HepG2 (cell line): ENCODE measurements at regions not wholly inside any gene's neighbourhood (a gene's known extent, or its start where the extent isn't known, plus 50 kb on each side); places are given as distances from the start of the nearest gene placed in this dataset.

Experiments
- ATAC-seq: fragments of 200-7000 bp; cut with Tn5 transposase; 3 replicates; pipeline ENCODE4 v1.9.1; 2020; ENCODE audit warnings: mild to moderate bottlenecking, moderate library complexity
- BruUV-seq: library from RNA; stranded (reverse); fragments of 400-500 nt; replicated peaks from 2 replicates; lab custom pipeline; 2021; lab: Mats Ljungman, UMichigan
- CTCF ChIA-PET: fragments of 300-600 bp; formaldehyde crosslinking; extraction: SDS; loops from one replicate; lab custom pipeline; 2021; ENCODE audit warnings: low total read pairs, inconsistent platforms, low intra/inter-chr PET ratio; lab: Yijun Ruan, JAX
- POLR2A ChIA-PET: fragments of 350-600 bp; sonication (Branson Sonifier 250); formaldehyde crosslinking; loops from one replicate; lab custom pipeline; 2020; ENCODE audit warnings: antibody characterized with exemption, inconsistent platforms; lab: Yijun Ruan, JAX
- DNase-seq: peaks from one replicate; pipeline ENCODE4 v3.0.0-alpha.2; 2015; ENCODE audit warnings: low spot score
- FAIRE-seq: peaks from 3 replicates; lab custom pipeline; 2011; peaks lifted over from hg19 to GRCh38; lab: Jason Lieb, UNC
- H2AFZ ChIP-seq: one replicate; pipeline ENCODE4 v1.6.1; 2011; ENCODE audit warnings: low read length, inconsistent platforms
- H3K27ac ChIP-seq: fragments of 300-600 bp; 3 replicates; pipeline ENCODE4 v1.8.0; 2011; ENCODE audit warnings: mixed run types, mild to moderate bottlenecking, mixed read lengths, low read length, inconsistent platforms; ENCODE audit not compliant: insufficient read depth; ENCODE audit errors: extremely low read length
- H3K27me3 ChIP-seq, 2 experiments: fragments of 200-600 bp in 1 of 2; 2 replicates in 1 of 2; 3 replicates in 1 of 2; pipeline versions ENCODE4 v1.6.0 to v1.8.0; 2011; ENCODE audit warnings: low read length in 2 of 2, mild to moderate bottlenecking in 2 of 2, moderate library complexity in 2 of 2, inconsistent platforms in 1 of 2; ENCODE audit not compliant: insufficient read depth in 2 of 2, control insufficient read depth in 1 of 2
- H3K36me3 ChIP-seq, 2 experiments: fragments of 200-600 bp in 1 of 2; replicated peaks in 1 of 2; 2 replicates in 1 of 2; 3 replicates in 1 of 2; pipeline versions ENCODE4 v1.5.1 to v1.8.0; 2011; ENCODE audit warnings: low read length in 2 of 2, inconsistent platforms in 1 of 2; ENCODE audit not compliant: insufficient read depth in 2 of 2, control insufficient read depth in 1 of 2
- H3K4me1 ChIP-seq: 2 replicates; pipeline ENCODE4 v1.5.1; 2012; ENCODE audit warnings: low read length, inconsistent platforms; ENCODE audit not compliant: insufficient read depth
- H3K4me2 ChIP-seq: 2 replicates; pipeline ENCODE4 v1.6.0; 2011; ENCODE audit warnings: low read depth, low read length, inconsistent platforms
- H3K4me3 ChIP-seq, 3 experiments: fragments of 200-600 bp in 1 of 3; sonication (generic), shearing (Covaris generic) in 1 of 3; replicated peaks in 1 of 3; 2 replicates each; pipeline ENCODE4 v1.5.1; 2011 to 2016; ENCODE audit warnings: low read length in 3 of 3, inconsistent platforms in 2 of 3, low read depth in 2 of 3, mild to moderate bottlenecking in 2 of 3, control low read depth in 1 of 3, mixed read lengths in 1 of 3; ENCODE audit not compliant: insufficient read depth in 1 of 3
- H3K79me2 ChIP-seq: one replicate; pipeline ENCODE4 v1.6.1; 2011; ENCODE audit warnings: low read length, inconsistent platforms; ENCODE audit not compliant: insufficient read depth
- H3K9ac ChIP-seq: 2 replicates; pipeline ENCODE4 v1.6.0; 2011; ENCODE audit warnings: mild to moderate bottlenecking, low read depth, low read length, inconsistent platforms; ENCODE audit not compliant: insufficient read depth
- H3K9me3 ChIP-seq: 2 replicates; pipeline ENCODE4 v1.5.1; 2012; ENCODE audit warnings: mild to moderate bottlenecking, low read length
- H4K20me1 ChIP-seq: 2 replicates; pipeline ENCODE4 v1.6.0; 2011; ENCODE audit warnings: inconsistent platforms, mild to moderate bottlenecking, low read length, moderate library complexity; ENCODE audit not compliant: insufficient read depth
- ETV5 ChIP-seq: IDR thresholded peaks from 2 replicates; pipeline ENCODE4 v1.6.1; 2018; ENCODE audit warnings: missing biosample characterization, missing genetic modification reagents, inconsistent platforms, borderline replicate concordance
- IKZF1 ChIP-seq: fragments of 450-650 bp; IDR thresholded peaks from 2 replicates; pipeline ENCODE4 v1.7.1; 2016
- JUN ChIP-seq: sonication (generic); formaldehyde crosslinking; IDR thresholded peaks from 2 replicates; pipeline ENCODE4 v1.4.0; 2020; ENCODE audit warnings: mild to moderate bottlenecking, missing genetic modification reagents
- KAT2B ChIP-seq: fragments of 150-350 bp; IDR thresholded peaks from 2 replicates; pipeline ENCODE4 v1.6.1; 2014; ENCODE audit warnings: low read depth, low read length, borderline replicate concordance
- KMT2B ChIP-seq: IDR thresholded peaks from 2 replicates; pipeline ENCODE4 v1.6.1; 2016; ENCODE audit warnings: missing genetic modification reagents, missing compliant biosample characterization
- NFIB ChIP-seq: sonication (generic); formaldehyde crosslinking; IDR thresholded peaks from 2 replicates; pipeline ENCODE4 v1.9.0; 2021; ENCODE audit warnings: missing genetic modification reagents, mild to moderate bottlenecking, borderline replicate concordance
- NFYC ChIP-seq: IDR thresholded peaks from 2 replicates; pipeline ENCODE4 v1.6.1; 2016; ENCODE audit warnings: missing genetic modification reagents, missing compliant biosample characterization
- PRMT3 ChIP-seq: sonication (generic); formaldehyde crosslinking; IDR thresholded peaks from 2 replicates; pipeline ENCODE4 v1.8.1; 2022; ENCODE audit warnings: low read depth, mild to moderate bottlenecking, moderate library complexity, missing genetic modification reagents, borderline replicate concordance
- REPIN1 ChIP-seq: sonication (generic); formaldehyde crosslinking; IDR thresholded peaks from 2 replicates; pipeline ENCODE4 v1.8.0; 2022; ENCODE audit warnings: missing genetic modification reagents, low read depth, mild to moderate bottlenecking, borderline replicate concordance
- ZBTB7A ChIP-seq: sonication (generic); formaldehyde crosslinking; IDR thresholded peaks from 2 replicates; pipeline ENCODE4 v1.8.0; 2022; ENCODE audit warnings: mild to moderate bottlenecking, missing genetic modification reagents
- ZEB1 ChIP-seq: IDR thresholded peaks from 2 replicates; pipeline ENCODE4 v1.6.1; 2012; ENCODE audit warnings: mild to moderate bottlenecking, low read depth, inconsistent platforms; ENCODE audit not compliant: insufficient replicate concordance
- ZNF510 ChIP-seq: sonication (generic); formaldehyde crosslinking; IDR thresholded peaks from 2 replicates; pipeline ENCODE4 v1.4.0; 2020; ENCODE audit warnings: low read depth, mild to moderate bottlenecking, missing genetic modification reagents
- ZNF724P ChIP-seq: sonication (generic); formaldehyde crosslinking; IDR thresholded peaks from 2 replicates; pipeline ENCODE4 v1.8.0; 2022; ENCODE audit warnings: missing genetic modification reagents, borderline replicate concordance
- ZNF883 ChIP-seq: sonication (generic); formaldehyde crosslinking; IDR thresholded peaks from 2 replicates; pipeline ENCODE4 v1.5.1; 2020; ENCODE audit warnings: mild to moderate bottlenecking, missing genetic modification reagents; ENCODE audit errors: not compliant biosample characterization
- WGBS: methylation state at CpG from one replicate; pipeline ENCODE4 v1.1.6; 2017; ENCODE audit warnings: low lambda C conversion rate; 5-methylcytosine and 5-hydroxymethylcytosine counted together
- in situ Hi-C: cut with HindIII; loops from 2 replicates; pipeline ENCODE4 v1.10.0; 2017; ENCODE audit warnings: low pct_unique_long_range_greater_than_20kb; ENCODE audit not compliant: extremely low pct_ligation_motif_present
- intact Hi-C: fragments of 100-400 bp; cut with micrococcal nuclease; formaldehyde crosslinking; loops from one replicate; pipeline ENCODE4 v1.10.0; 2022; ENCODE audit not compliant: unreplicated experiment
- TF ChIP-seq, protein P1 (sequence below): sonication (generic); formaldehyde crosslinking; conservative IDR thresholded peaks from 2 replicates; pipeline ENCODE4 v1.4.0; 2020; ENCODE audit warnings: missing genetic modification reagents
- TF ChIP-seq, protein P2 (sequence below): sonication (generic); formaldehyde crosslinking; IDR thresholded peaks from 2 replicates; pipeline ENCODE4 v1.5.0; 2020; ENCODE audit warnings: missing genetic modification reagents
- TF ChIP-seq, protein P3 (sequence below): sonication (generic); formaldehyde crosslinking; IDR thresholded peaks from 2 replicates; pipeline ENCODE4 v1.8.0; 2022; ENCODE audit warnings: mild to moderate bottlenecking, missing genetic modification reagents

DNA sequence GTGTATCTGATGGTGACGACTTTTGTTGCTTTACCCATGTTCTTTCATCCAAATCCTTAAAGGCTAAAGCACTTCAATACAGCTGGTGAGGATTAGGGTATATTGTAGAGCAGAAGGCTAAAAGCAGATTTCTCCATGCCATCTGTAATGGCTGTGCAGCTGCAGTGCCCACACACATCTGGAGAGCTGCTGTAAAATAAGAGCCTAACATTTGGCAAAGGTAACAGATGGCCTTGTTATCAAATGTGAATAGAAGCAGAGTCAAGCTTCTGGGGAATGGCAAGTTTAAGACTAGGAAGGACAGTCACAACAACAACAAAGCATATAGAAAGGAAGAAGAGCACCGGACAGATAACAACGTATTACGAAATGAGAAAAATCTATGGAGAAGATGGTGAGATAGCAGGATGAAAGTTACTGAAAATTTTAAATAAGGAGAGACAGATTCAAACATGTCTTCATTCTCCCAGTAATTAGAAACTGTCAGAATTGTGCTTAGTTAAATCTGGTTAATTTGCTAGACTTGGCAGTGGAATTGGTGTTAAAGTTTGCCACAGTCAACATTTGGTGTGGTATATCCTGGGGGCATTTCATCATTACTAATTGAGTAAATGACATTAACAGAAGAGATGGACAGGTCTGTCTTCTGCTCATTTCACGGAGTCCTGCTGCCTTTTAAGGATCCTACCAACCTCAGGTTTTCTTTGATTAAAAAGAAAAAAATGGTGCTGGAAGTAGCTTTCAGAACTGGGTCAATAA, 1093.2 kb downstream of the ADGRL2 start:
- no peak for ATAC-seq

More for the DNA sequence above, 1093.2 kb downstream of the ADGRL2 start:
- BruUV-seq, result no TSS peak
- Histone ChIP-seq H3K9ac (no peak overlapping the region), H3K36me3 (no peaks in the 10 kb centered on the region), H4K20me1 (no peaks in the 10 kb centered on the region), H3K79me2 (no peaks in the 10 kb centered on the region), H2AFZ (no peak overlapping the region), H3K4me2 (no peak overlapping the region), H3K9me3 (peaks cover 76% of the 10 kb centered on the region), H3K27me3 (no peaks in the 10 kb centered on the region), H3K4me1 (no peaks in the 10 kb centered on the region), H3K27ac (no peak overlapping the region), H3K4me3 (no peak overlapping the region)
- WGBS, result 36% methylated on average over 5 of the region's 5 CpGs
- in situ Hi-C loops, result no loop called here
- no peak for FAIRE-seq
- CTCF ChIA-PET, result no interaction called here
- intact Hi-C loops, result no loop called here
- POLR2A ChIA-PET, result no interaction called here
- DNase-seq, result no peak
- TF ChIP-seq KAT2B, result no peak
- TF ChIP-seq IKZF1, result no peak
- no peak for TF ChIP-seq ZNF883 (CRISPR knock-in tag)
- no peak for TF ChIP-seq ETV5 (CRISPR knock-in tag)
- no peak for TF ChIP-seq KMT2B (CRISPR knock-in tag)
- TF ChIP-seq, protein P1, sequence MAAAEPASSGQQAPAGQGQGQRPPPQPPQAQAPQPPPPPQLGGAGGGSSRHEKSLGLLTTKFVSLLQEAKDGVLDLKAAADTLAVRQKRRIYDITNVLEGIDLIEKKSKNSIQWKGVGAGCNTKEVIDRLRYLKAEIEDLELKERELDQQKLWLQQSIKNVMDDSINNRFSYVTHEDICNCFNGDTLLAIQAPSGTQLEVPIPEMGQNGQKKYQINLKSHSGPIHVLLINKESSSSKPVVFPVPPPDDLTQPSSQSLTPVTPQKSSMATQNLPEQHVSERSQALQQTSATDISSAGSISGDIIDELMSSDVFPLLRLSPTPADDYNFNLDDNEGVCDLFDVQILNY (CRISPR knock-in tag), result no peak
- TF ChIP-seq REPIN1, result no peak
- no peak for TF ChIP-seq NFIB (CRISPR knock-in tag)
- TF ChIP-seq JUN (CRISPR knock-in tag), result no peak
- TF ChIP-seq ZNF724P (CRISPR knock-in tag), result no peak
- TF ChIP-seq NFYC (CRISPR knock-in tag), result no peak
- TF ChIP-seq, protein P2, sequence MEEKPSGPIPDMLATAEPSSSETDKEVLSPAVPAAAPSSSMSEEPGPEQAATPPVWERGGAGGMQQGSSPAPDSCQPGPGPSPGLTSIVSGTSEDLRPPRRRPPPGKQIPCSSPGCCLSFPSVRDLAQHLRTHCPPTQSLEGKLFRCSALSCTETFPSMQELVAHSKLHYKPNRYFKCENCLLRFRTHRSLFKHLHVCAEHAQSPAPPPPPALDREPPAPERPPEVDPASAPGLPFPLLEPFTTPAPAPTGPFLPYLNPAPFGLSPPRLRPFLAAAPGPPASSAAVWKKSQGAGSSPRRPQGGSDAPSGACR (CRISPR knock-in tag), result no peak
- TF ChIP-seq ZBTB7A (CRISPR knock-in tag), result no peak
- TF ChIP-seq, protein P3, sequence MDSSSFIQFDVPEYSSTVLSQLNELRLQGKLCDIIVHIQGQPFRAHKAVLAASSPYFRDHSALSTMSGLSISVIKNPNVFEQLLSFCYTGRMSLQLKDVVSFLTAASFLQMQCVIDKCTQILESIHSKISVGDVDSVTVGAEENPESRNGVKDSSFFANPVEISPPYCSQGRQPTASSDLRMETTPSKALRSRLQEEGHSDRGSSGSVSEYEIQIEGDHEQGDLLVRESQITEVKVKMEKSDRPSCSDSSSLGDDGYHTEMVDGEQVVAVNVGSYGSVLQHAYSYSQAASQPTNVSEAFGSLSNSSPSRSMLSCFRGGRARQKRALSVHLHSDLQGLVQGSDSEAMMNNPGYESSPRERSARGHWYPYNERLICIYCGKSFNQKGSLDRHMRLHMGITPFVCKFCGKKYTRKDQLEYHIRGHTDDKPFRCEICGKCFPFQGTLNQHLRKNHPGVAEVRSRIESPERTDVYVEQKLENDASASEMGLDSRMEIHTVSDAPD (CRISPR knock-in tag), result no peak
- TF ChIP-seq ZNF510 (CRISPR knock-in tag), result no peak
- no peak for TF ChIP-seq ZEB1
- no peak for TF ChIP-seq PRMT3 (CRISPR knock-in tag)
